HAP-1 (cell line): ENCODE measurements at regions not wholly inside any gene's neighbourhood (a gene's known extent, or its start where the extent isn't known, plus 50 kb on each side); places are given as distances from the start of the nearest gene placed in this dataset.

ENCODE experiments used
- DNase-seq, 2 experiments: peaks; one replicate each; pipeline ENCODE4 v3.0.0-alpha.2; 2016 to 2020; ENCODE audit warnings: low spot score in 2 of 2
- H3K27me3 ChIP-seq: fragments of 250-450 bp; sonication (Bioruptor Pico); 2 replicates; pipeline ENCODE4 v1.5.1; 2020; ENCODE audit warnings: low read depth, mild to moderate bottlenecking, moderate library complexity
- H3K36me3 ChIP-seq: fragments of 250-450 bp; sonication (Bioruptor Pico); replicated peaks from 2 replicates; pipeline ENCODE4 v1.5.1; 2020; ENCODE audit warnings: mild to moderate bottlenecking
- H3K4me1 ChIP-seq: fragments of 250-450 bp; sonication (Bioruptor Pico); 2 replicates; pipeline ENCODE4 v1.5.1; 2020; ENCODE audit warnings: mild to moderate bottlenecking
- H3K4me3 ChIP-seq: fragments of 250-450 bp; sonication (Bioruptor Pico); 2 replicates; pipeline ENCODE4 v1.5.1; 2020; ENCODE audit warnings: mild to moderate bottlenecking, moderate library complexity
- H3K9me3 ChIP-seq: fragments of 250-450 bp; sonication (Bioruptor Pico); 2 replicates; pipeline ENCODE4 v1.5.1; 2020; ENCODE audit warnings: mild to moderate bottlenecking, moderate library complexity
- in situ Hi-C: fragments of 300-500 bp; cut with MboI; formaldehyde crosslinking; loops from 3 replicates; pipeline ENCODE4 v1.14.3; 2020; ENCODE audit warnings: low sequenced_read_pairs, inconsistent platforms, mixed read lengths

GRCh38 chr17:72005332-72006163, 115.3 kb upstream of the SOX9 start:
- DNase-seq = no peak
- in situ Hi-C loops = no loop called here
- Histone ChIP-seq H3K9me3 (no peaks in the 10 kb centered on the region), H3K4me3 (no peak overlapping the region), H3K27me3 (no peaks in the 10 kb centered on the region), H3K36me3 (no peaks in the 10 kb centered on the region), H3K4me1 (no peaks in the 10 kb centered on the region)

GRCh38 chr17:72008236-72008876, 112.5 kb upstream of the SOX9 start:
- in situ Hi-C loops = no loop called here

GRCh38 chr17:72011561-72011960, 109.3 kb upstream of the SOX9 start:
- in situ Hi-C loops = no loop called here

More at GRCh38 chr17:72008236-72008876, 112.5 kb upstream of the SOX9 start:
- H3K4me3 ChIP-seq = no peak overlapping the region
- no peaks in the 10 kb centered on the region for H3K9me3 ChIP-seq
- H3K27me3 ChIP-seq = no peaks in the 10 kb centered on the region
- H3K4me1 ChIP-seq = no peaks in the 10 kb centered on the region
- H3K36me3 ChIP-seq = no peaks in the 10 kb centered on the region
- no peak for DNase-seq

GRCh38 chr17:72021417-72022041, 99.3 kb upstream of the SOX9 start:
- H3K4me3 ChIP-seq = no peak overlapping the region
- H3K4me1 ChIP-seq = no peaks in the 10 kb centered on the region
- in situ Hi-C loops = no loop called here
- H3K27me3 ChIP-seq = no peaks in the 10 kb centered on the region
- no peak for DNase-seq
- no peaks in the 10 kb centered on the region; the same call in 1 of the 2 replicates for H3K9me3 ChIP-seq
- H3K36me3 ChIP-seq = no peaks in the 10 kb centered on the region

More at GRCh38 chr17:72011561-72011960, 109.3 kb upstream of the SOX9 start:
- Histone ChIP-seq H3K36me3 (no peaks in the 10 kb centered on the region), H3K4me3 (no peak overlapping the region), H3K27me3 (no peaks in the 10 kb centered on the region), H3K4me1 (no peaks in the 10 kb centered on the region), H3K9me3 (no peaks in the 10 kb centered on the region)
- DNase-seq = no peak

GRCh38 chr17:72022328-72023275, 98.2 kb upstream of the SOX9 start:
- Histone ChIP-seq H3K4me3 (no peak overlapping the region), H3K27me3 (no peaks in the 10 kb centered on the region), H3K4me1 (no peaks in the 10 kb centered on the region), H3K36me3 (no peaks in the 10 kb centered on the region), H3K9me3 (no peaks in the 10 kb centered on the region; the same call in 1 of the 2 replicates)
- no peak for DNase-seq
- in situ Hi-C loops = no loop called here

- Histone ChIP-seq H3K4me1 (no peaks in the 10 kb centered on the region), H3K27me3 (no peaks in the 10 kb centered on the region), H3K36me3 (no peaks in the 10 kb centered on the region), H3K9me3 (no peaks in the 10 kb centered on the region; the same call in none of the 2 replicates), H3K4me3 (no peak overlapping the region)
- in situ Hi-C loops = no loop called here
- no peak for DNase-seq
These were observed 96.4 kb upstream of the SOX9 start for GRCh38 chr17:72024457-72024856.

- in situ Hi-C loops = no loop called here
- H3K9me3 ChIP-seq = no peaks in the 10 kb centered on the region; the same call in none of the 2 replicates
- no peaks in the 10 kb centered on the region for H3K4me1 ChIP-seq
- no peak for DNase-seq
- no peak overlapping the region for H3K4me3 ChIP-seq
- no peaks in the 10 kb centered on the region for H3K27me3 ChIP-seq
- no peaks in the 10 kb centered on the region for H3K36me3 ChIP-seq
These were observed 95.7 kb upstream of the SOX9 start for GRCh38 chr17:72025113-72025512.

GRCh38 chr17:72030067-72030899, 90.5 kb upstream of the SOX9 start:
- Histone ChIP-seq H3K36me3 (no peaks in the 10 kb centered on the region), H3K4me1 (no peaks in the 10 kb centered on the region), H3K9me3 (no peaks in the 10 kb centered on the region; the same call in none of the 2 replicates), H3K4me3 (no peak overlapping the region), H3K27me3 (no peaks in the 10 kb centered on the region)
- no peak for DNase-seq
- in situ Hi-C loops = no loop called here

- Histone ChIP-seq H3K9me3 (no peaks in the 10 kb centered on the region; the same call in 1 of the 2 replicates), H3K4me3 (no peak overlapping the region), H3K36me3 (no peaks in the 10 kb centered on the region), H3K27me3 (no peaks in the 10 kb centered on the region), H3K4me1 (no peaks in the 10 kb centered on the region)
- in situ Hi-C loops = no loop called here
- no peak for DNase-seq
These were observed 89.5 kb upstream of the SOX9 start for GRCh38 chr17:72031219-72031884.

- DNase-seq = no peak
- Histone ChIP-seq H3K27me3 (no peaks in the 10 kb centered on the region), H3K4me1 (no peaks in the 10 kb centered on the region), H3K4me3 (no peak overlapping the region), H3K36me3 (no peaks in the 10 kb centered on the region), H3K9me3 (no peaks in the 10 kb centered on the region; the same call in 1 of the 2 replicates)
- in situ Hi-C loops = no loop called here
These were observed 87.5 kb upstream of the SOX9 start for GRCh38 chr17:72033334-72033733.

GRCh38 chr17:72034000-72034399, 86.8 kb upstream of the SOX9 start:
- no peaks in the 10 kb centered on the region for H3K36me3 ChIP-seq
- DNase-seq = no peak
- H3K4me1 ChIP-seq = no peaks in the 10 kb centered on the region
- no peaks in the 10 kb centered on the region for H3K27me3 ChIP-seq
- in situ Hi-C loops = no loop called here
- no peak overlapping the region for H3K4me3 ChIP-seq
- no peaks in the 10 kb centered on the region; the same call in 1 of the 2 replicates for H3K9me3 ChIP-seq

GRCh38 chr17:72038427-72038826, 82.4 kb upstream of the SOX9 start:
- Histone ChIP-seq H3K4me3 (no peak overlapping the region), H3K36me3 (no peaks in the 10 kb centered on the region), H3K4me1 (no peaks in the 10 kb centered on the region), H3K9me3 (no peaks in the 10 kb centered on the region), H3K27me3 (no peaks in the 10 kb centered on the region)
- in situ Hi-C loops = no loop called here
- no peak for DNase-seq
